Osteocyte (in vitro differentiated cells): ENCODE measurements at regions not wholly inside any gene's neighbourhood (a gene's known extent, or its start where the extent isn't known, plus 50 kb on each side); places are given as distances from the start of the nearest gene placed in this dataset.

Source experiments
- DNase-seq: peaks from one replicate; pipeline ENCODE4 v3.0.0; 2021; ENCODE audit warnings: mixed read lengths; ENCODE audit not compliant: unreplicated experiment; ENCODE audit errors: extremely low spot score
- H3K27ac Mint-ChIP-seq: one replicate; pipeline ENCODE4 v1.8.0; 2021; ENCODE audit warnings: mild to moderate bottlenecking, mixed read lengths; ENCODE audit not compliant: unreplicated experiment
- H3K27me3 Mint-ChIP-seq: one replicate; pipeline ENCODE4 v1.8.0; 2021; ENCODE audit warnings: mixed read lengths; ENCODE audit not compliant: unreplicated experiment
- H3K36me3 Mint-ChIP-seq: one replicate; pipeline ENCODE4 v1.8.0; 2021; ENCODE audit warnings: mixed read lengths; ENCODE audit not compliant: unreplicated experiment
- H3K4me1 Mint-ChIP-seq: one replicate; pipeline ENCODE4 v1.8.0; 2021; ENCODE audit warnings: mixed read lengths; ENCODE audit not compliant: unreplicated experiment
- H3K4me3 Mint-ChIP-seq: one replicate; pipeline ENCODE4 v1.8.0; 2021; ENCODE audit warnings: mild to moderate bottlenecking, moderate library complexity, mixed read lengths; ENCODE audit not compliant: unreplicated experiment
- H3K9me3 Mint-ChIP-seq: one replicate; pipeline ENCODE4 v1.8.0; 2021; ENCODE audit warnings: mixed read lengths; ENCODE audit not compliant: unreplicated experiment
- CTCF ChIP-seq: fragments of 200-600 bp; sonication (generic); IDR thresholded peaks from 2 replicates; pipeline ENCODE4 v1.5.0; 2021; ENCODE audit warnings: antibody characterized with exemption, mild to moderate bottlenecking, moderate library complexity

DNA sequence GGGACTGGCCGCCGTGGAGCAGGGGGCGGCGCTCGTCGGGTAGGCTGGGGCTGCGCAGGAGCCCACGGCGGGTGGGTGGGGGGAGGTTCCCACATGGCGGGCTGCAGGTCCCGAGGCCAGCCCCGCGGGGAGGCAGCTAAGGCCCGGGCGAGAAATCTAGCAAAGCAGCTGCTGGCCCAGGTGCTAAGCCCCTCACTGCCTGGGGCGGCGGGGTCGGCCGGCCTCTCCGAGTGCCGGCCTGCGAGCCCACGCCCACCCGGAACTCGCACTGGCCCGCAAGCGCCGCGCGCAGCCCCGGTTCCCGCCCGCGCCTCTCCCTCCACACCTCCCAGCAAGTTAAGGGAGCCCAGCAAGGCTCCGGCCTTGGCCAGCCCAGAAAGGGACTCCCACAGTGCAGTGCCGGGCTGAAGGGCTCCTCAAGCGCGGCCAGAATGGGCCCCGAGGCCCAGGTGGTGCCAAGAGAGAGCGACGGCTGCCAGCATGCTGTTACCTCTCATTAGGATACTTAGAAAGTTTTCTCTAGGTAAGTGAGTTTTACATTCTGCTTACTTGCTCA is 1463.5 kb upstream of the MIR17HG start:
- no peak overlapping the region for H3K4me3 Mint-ChIP-seq
- TF ChIP-seq CTCF: no peak
- no peaks in the 10 kb centered on the region for H3K9me3 Mint-ChIP-seq
- no peak overlapping the region for H3K27ac Mint-ChIP-seq
- no peaks in the 10 kb centered on the region for H3K36me3 Mint-ChIP-seq
- no peaks in the 10 kb centered on the region for H3K27me3 Mint-ChIP-seq
- H3K4me1 Mint-ChIP-seq: peaks cover 3% of the 10 kb centered on the region
- DNase-seq: no peak

- no peak overlapping the region for H3K4me3 Mint-ChIP-seq
- DNase-seq: no peak
- peaks cover 10% of the 10 kb centered on the region for H3K9me3 Mint-ChIP-seq
- no peaks in the 10 kb centered on the region for H3K4me1 Mint-ChIP-seq
- no peaks in the 10 kb centered on the region for H3K27me3 Mint-ChIP-seq
- H3K27ac Mint-ChIP-seq: no peak overlapping the region
- no peaks in the 10 kb centered on the region for H3K36me3 Mint-ChIP-seq
- TF ChIP-seq CTCF: no peak
These were observed 1456.7 kb upstream of the MIR17HG start for GRCh38 chr13:89890806-89891205.

DNA sequence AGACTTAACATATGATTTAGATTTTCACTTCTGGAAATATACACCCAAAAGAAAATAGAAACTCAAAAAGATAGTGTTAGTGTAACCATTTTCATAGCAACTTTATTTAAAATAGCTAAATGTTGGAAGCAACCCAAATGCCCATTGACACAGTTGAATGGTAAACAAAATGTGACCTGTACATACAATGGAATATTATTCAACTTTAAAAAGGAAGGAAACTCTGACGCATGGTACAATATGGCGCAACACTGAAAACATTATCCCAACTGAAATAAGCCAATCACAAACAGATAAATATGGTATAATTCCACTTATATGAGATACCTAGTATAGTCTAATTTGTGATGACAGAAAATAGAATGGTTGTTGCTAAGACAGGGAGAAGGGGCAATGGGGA is 1456.1 kb upstream of the MIR17HG start:
- Mint-ChIP-seq H3K27ac (no peak overlapping the region), H3K27me3 (no peaks in the 10 kb centered on the region), H3K9me3 (peaks cover 10% of the 10 kb centered on the region), H3K4me3 (no peak overlapping the region), H3K36me3 (no peaks in the 10 kb centered on the region), H3K4me1 (no peaks in the 10 kb centered on the region)
- TF ChIP-seq CTCF: no peak
- DNase-seq: no peak

GRCh38 chr13:89897681-89898080 is 1449.8 kb upstream of the MIR17HG start:
- Mint-ChIP-seq H3K9me3 (peaks cover 2% of the 10 kb centered on the region), H3K27ac (no peak overlapping the region), H3K36me3 (no peaks in the 10 kb centered on the region), H3K4me3 (no peak overlapping the region), H3K4me1 (no peaks in the 10 kb centered on the region), H3K27me3 (no peaks in the 10 kb centered on the region)
- TF ChIP-seq CTCF: no peak
- DNase-seq: no peak

- no peaks in the 10 kb centered on the region for H3K36me3 Mint-ChIP-seq
- DNase-seq: no peak
- H3K27me3 Mint-ChIP-seq: no peaks in the 10 kb centered on the region
- no peaks in the 10 kb centered on the region for H3K4me1 Mint-ChIP-seq
- TF ChIP-seq CTCF: no peak
- peaks cover 10% of the 10 kb centered on the region for H3K9me3 Mint-ChIP-seq
- no peak overlapping the region for H3K27ac Mint-ChIP-seq
- H3K4me3 Mint-ChIP-seq: no peak overlapping the region
These were observed 1448.0 kb upstream of the MIR17HG start for GRCh38 chr13:89899302-89900103.
